ENCODE measurements at regions not wholly inside any gene's neighbourhood (a gene's known extent, or its start where the extent isn't known, plus 50 kb on each side); places are given as distances from the start of the nearest gene placed in this dataset.

DNA sequence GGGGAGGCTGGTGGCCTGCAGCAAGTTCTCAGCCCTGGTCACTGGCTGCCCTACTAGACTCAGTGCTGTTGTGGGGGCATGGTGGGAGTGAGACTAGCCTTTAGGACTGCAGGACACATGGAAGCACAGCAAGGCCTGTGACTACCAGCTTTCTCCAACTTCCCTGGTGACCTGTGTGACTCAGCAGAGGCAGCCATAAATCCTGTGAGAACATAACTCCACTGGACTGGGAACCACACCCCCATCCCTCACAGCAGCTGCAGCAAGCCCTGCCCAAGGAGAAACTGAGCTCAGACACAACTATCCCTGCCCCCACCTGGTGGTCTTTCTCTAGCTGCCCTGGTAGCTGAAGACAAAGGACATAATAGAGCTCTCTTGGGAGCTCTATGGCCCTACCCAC is 111.3 kb downstream of the DCLK3 start:
- TF ChIP-seq, protein P1, sequence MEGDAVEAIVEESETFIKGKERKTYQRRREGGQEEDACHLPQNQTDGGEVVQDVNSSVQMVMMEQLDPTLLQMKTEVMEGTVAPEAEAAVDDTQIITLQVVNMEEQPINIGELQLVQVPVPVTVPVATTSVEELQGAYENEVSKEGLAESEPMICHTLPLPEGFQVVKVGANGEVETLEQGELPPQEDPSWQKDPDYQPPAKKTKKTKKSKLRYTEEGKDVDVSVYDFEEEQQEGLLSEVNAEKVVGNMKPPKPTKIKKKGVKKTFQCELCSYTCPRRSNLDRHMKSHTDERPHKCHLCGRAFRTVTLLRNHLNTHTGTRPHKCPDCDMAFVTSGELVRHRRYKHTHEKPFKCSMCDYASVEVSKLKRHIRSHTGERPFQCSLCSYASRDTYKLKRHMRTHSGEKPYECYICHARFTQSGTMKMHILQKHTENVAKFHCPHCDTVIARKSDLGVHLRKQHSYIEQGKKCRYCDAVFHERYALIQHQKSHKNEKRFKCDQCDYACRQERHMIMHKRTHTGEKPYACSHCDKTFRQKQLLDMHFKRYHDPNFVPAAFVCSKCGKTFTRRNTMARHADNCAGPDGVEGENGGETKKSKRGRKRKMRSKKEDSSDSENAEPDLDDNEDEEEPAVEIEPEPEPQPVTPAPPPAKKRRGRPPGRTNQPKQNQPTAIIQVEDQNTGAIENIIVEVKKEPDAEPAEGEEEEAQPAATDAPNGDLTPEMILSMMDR (IDR thresholded peaks at IDR 0.05) = no peak
- no peak for TF ChIP-seq POLR2A (IDR thresholded peaks at IDR 0.05)

Data from body of pancreas (tissue), 4 donors.